Activated B cell treated with CpG ODN at 0.5 μM for 24 hours (primary cell): ENCODE measurements at regions not wholly inside any gene's neighbourhood (a gene's known extent, or its start where the extent isn't known, plus 50 kb on each side); places are given as distances from the start of the nearest gene placed in this dataset.

Experiments used
- ATAC-seq: fragments of 200-7000 bp; cut with Tn5 transposase; one replicate; pipeline ENCODE4 v1.10.0; 2021; ENCODE audit warnings: low read depth, mild to moderate bottlenecking, moderate library complexity
- CTCF ChIA-PET: fragments of 350-600 bp; sonication (Branson Sonifier 250); formaldehyde crosslinking; loops from one replicate; lab custom pipeline; 2021; ENCODE audit warnings: antibody characterized with exemption; lab: Charles Lee
- POLR2A ChIA-PET: fragments of 350-600 bp; sonication (Branson Sonifier 250); formaldehyde crosslinking; loops from one replicate; lab custom pipeline; 2021; ENCODE audit warnings: antibody characterized with exemption; lab: Charles Lee
- DNase-seq: peaks from one replicate; pipeline ENCODE4 v3.0.0; 2022
- H3K27ac Mint-ChIP-seq: one replicate; pipeline ENCODE4 v1.8.0; 2020; ENCODE audit warnings: mixed read lengths
- H3K27me3 Mint-ChIP-seq: one replicate; pipeline ENCODE4 v1.8.0; 2021; ENCODE audit warnings: mixed read lengths
- H3K36me3 Mint-ChIP-seq: one replicate; pipeline ENCODE4 v1.8.0; 2021; ENCODE audit warnings: low read depth, mixed read lengths
- H3K4me1 Mint-ChIP-seq: one replicate; pipeline ENCODE4 v1.8.0; 2021; ENCODE audit warnings: mixed read lengths
- H3K4me3 Mint-ChIP-seq: one replicate; pipeline ENCODE4 v1.8.0; 2020; ENCODE audit warnings: mild to moderate bottlenecking, mixed read lengths
- H3K9me3 Mint-ChIP-seq: one replicate; pipeline ENCODE4 v1.8.0; 2020; ENCODE audit warnings: mixed read lengths
- intact Hi-C: fragments of 100-400 bp; cut with micrococcal nuclease; formaldehyde crosslinking; loops from one replicate; pipeline ENCODE4 v1.15.1; 2024
- TF ChIP-seq, protein P1 (sequence below): fragments of 200-600 bp; IDR thresholded peaks from one replicate; pipeline ENCODE4 v1.8.0; 2022; ENCODE audit warnings: antibody characterized with exemption, mild to moderate bottlenecking

DNA sequence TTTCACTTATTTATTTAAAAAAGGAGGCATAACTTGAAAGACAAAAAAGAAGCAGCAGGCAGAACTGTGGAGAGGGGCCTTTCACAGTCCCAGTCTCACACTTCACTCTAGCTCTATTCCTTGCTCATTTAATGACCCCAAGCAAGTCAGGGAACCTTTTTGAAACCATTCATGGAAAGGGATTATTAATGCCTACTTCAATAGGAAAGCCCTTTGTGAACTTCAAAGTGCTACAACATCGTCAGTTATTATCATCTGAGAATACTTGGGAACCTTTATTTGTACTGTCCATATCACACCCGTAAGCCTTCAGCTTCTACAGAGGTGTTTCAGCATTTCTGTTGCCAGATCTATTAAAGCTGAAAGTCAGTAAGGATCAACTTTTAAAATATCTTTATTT, 320.2 kb downstream of the TMEM161B start:
- Mint-ChIP-seq H3K4me1 (no peaks in the 10 kb centered on the region), H3K4me3 (no peak overlapping the region), H3K27me3 (no peaks in the 10 kb centered on the region), H3K9me3 (no peaks in the 10 kb centered on the region), H3K36me3 (no peaks in the 10 kb centered on the region), H3K27ac (no peak overlapping the region)
- intact Hi-C loops, result no loop called here
- TF ChIP-seq, protein P1, sequence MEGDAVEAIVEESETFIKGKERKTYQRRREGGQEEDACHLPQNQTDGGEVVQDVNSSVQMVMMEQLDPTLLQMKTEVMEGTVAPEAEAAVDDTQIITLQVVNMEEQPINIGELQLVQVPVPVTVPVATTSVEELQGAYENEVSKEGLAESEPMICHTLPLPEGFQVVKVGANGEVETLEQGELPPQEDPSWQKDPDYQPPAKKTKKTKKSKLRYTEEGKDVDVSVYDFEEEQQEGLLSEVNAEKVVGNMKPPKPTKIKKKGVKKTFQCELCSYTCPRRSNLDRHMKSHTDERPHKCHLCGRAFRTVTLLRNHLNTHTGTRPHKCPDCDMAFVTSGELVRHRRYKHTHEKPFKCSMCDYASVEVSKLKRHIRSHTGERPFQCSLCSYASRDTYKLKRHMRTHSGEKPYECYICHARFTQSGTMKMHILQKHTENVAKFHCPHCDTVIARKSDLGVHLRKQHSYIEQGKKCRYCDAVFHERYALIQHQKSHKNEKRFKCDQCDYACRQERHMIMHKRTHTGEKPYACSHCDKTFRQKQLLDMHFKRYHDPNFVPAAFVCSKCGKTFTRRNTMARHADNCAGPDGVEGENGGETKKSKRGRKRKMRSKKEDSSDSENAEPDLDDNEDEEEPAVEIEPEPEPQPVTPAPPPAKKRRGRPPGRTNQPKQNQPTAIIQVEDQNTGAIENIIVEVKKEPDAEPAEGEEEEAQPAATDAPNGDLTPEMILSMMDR, result no peak
- ChIA-PET POLR2A (no interaction called here), CTCF (no interaction called here)
- DNase-seq, result no peak
- no peak for ATAC-seq

DNA sequence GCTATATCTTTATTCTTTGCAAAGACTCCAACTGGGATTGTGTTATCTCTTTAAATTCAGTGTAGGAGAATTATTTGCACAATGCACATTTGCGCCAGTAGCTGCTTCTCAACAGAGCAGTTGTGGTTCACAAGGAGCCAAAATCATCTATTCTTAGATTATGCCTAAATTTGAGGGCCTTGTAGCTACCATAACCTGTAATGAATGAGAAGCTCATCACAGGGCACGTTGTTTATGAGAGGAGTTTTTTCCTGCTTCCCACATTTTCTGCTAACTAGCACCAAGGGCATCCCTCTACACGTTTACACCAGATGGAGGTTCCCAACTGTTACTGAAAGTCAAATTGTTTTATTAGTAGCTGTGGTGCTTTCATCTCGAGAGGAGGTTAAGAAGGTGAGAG, 322.4 kb downstream of the TMEM161B start:
- TF ChIP-seq, protein P1, result no peak
- no peaks in the 10 kb centered on the region for H3K4me1 Mint-ChIP-seq
- intact Hi-C loops, result no loop called here
- CTCF ChIA-PET, result no interaction called here
- no peak for DNase-seq
- ATAC-seq, result no peak
- H3K36me3 Mint-ChIP-seq, result no peaks in the 10 kb centered on the region
- POLR2A ChIA-PET, result no interaction called here
- no peaks in the 10 kb centered on the region for H3K27me3 Mint-ChIP-seq
- no peaks in the 10 kb centered on the region for H3K9me3 Mint-ChIP-seq
- no peak overlapping the region for H3K27ac Mint-ChIP-seq
- H3K4me3 Mint-ChIP-seq, result no peak overlapping the region

DNA sequence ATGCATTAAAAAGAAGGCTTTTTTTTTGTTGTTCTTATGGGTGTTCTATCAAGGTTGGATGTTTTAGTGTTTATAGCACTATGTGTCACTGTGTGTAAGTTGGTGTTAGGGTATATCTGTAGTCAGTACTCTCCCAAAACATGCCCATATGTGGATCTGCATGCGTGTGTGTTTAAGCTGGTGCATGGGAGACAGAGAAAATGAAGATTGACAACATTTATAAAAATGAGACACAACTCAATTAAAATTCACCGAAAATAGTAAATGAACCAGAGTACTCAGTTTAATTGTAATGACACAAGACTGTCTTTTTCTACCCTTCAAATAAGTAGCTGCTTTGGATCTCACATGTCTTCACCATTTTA, 323.4 kb downstream of the TMEM161B start:
- CTCF ChIA-PET, result no interaction called here
- POLR2A ChIA-PET, result no interaction called here
- DNase-seq (no peak), ATAC-seq (no peak)
- no peaks in the 10 kb centered on the region for H3K27me3 Mint-ChIP-seq
- no peak overlapping the region for H3K4me3 Mint-ChIP-seq
- intact Hi-C loops, result no loop called here
- no peak overlapping the region for H3K27ac Mint-ChIP-seq
- no peaks in the 10 kb centered on the region for H3K36me3 Mint-ChIP-seq
- no peaks in the 10 kb centered on the region for H3K4me1 Mint-ChIP-seq
- H3K9me3 Mint-ChIP-seq, result no peaks in the 10 kb centered on the region
- TF ChIP-seq, protein P1, result no peak

DNA sequence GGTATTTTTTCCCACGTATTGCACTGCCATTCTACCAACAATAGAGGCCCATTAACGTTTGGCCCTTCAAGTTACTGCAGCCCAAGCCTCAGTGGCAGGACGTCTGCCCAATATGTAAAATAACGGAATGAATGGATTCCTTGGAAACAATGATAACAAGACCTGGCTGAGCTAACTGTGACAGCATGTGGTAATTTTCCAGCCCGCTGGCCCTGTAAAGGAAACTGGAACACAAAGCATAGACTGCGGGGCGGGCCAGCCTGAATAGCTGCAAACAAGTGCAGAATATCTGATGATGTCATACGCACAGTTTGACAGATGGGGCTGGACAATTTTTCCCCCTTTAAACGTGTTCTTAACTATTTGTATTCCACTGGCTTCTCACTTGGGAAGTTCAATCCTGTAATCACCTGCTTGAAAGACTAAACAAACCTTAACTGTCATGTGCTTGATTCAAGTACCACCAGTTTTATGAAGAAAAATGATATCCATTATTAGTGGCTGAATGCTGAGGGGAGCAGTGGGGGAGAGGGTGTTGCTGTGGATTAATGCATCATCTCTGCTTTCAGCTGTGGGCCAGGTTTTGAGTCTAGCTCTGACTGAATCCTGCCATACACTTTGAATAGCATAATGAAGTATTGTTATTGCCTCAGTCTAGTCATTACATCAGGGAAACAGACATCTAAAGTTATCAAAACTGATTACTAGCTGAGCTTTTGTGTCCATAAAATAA, 323.9 kb downstream of the TMEM161B start:
- ATAC-seq, result no peak
- no peak for DNase-seq
- Mint-ChIP-seq H3K9me3 (no peaks in the 10 kb centered on the region), H3K4me1 (no peaks in the 10 kb centered on the region), H3K27ac (no peak overlapping the region), H3K4me3 (no peak overlapping the region), H3K36me3 (no peaks in the 10 kb centered on the region), H3K27me3 (no peaks in the 10 kb centered on the region)
- intact Hi-C loops, result no loop called here
- ChIA-PET CTCF (no interaction called here), POLR2A (no interaction called here)
- TF ChIP-seq, protein P1, result no peak

DNA sequence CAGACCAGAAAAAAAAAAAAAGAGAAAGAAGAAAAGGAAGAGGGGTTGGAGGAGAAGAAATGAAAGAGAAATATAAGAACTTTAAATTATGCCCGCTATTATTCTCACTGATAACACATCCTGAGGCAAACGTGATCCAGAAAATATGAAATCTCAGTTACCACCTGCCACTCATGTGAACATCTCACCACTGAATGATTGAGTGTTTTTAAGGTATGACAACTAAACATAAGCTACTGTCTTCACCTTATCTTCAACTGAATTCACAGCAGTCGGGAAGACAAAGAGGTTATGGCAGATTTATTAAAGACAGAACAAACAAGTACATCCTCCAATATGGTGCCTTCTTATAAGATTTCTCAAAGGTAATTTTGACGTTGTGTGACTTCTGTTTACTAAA, 327.9 kb downstream of the TMEM161B start:
- no peaks in the 10 kb centered on the region for H3K9me3 Mint-ChIP-seq

More for the DNA sequence above, 327.9 kb downstream of the TMEM161B start:
- Mint-ChIP-seq H3K36me3 (no peaks in the 10 kb centered on the region), H3K4me1 (no peaks in the 10 kb centered on the region), H3K27me3 (no peaks in the 10 kb centered on the region), H3K27ac (no peak overlapping the region), H3K4me3 (no peak overlapping the region)
- ChIA-PET CTCF (no interaction called here), POLR2A (no interaction called here)
- ATAC-seq (no peak), DNase-seq (no peak)
- intact Hi-C loops, result no loop called here
- TF ChIP-seq, protein P1, result no peak
